Natural killer cell (primary cell): ENCODE measurements at regions not wholly inside any gene's neighbourhood (a gene's known extent, or its start where the extent isn't known, plus 50 kb on each side); places are given as distances from the start of the nearest gene placed in this dataset.

Source experiments
- ATAC-seq, 3 donors: fragments of 150-1000 bp in 2 of 3; fragments of 200-7000 bp in 1 of 3; cut with Tn5 transposase; 1 replicate in 1 of 3; 2 replicates in 2 of 3; pipeline ENCODE4 v1.10.0; 2021; ENCODE audit warnings: mild to moderate bottlenecking in 2 of 3, moderate library complexity in 2 of 3
- DNase-seq, 2 donors: peaks; one replicate each; pipeline versions ENCODE4 v3.0.0 to v3.0.0-alpha.2; 2013 to 2021; ENCODE audit warnings: mixed read lengths in 1 of 2
- H3K27ac ChIP-seq: one replicate; pipeline ENCODE4 v1.5.1; 2013; ENCODE audit warnings: mild to moderate bottlenecking, low read length
- H3K27me3 ChIP-seq: one replicate; pipeline ENCODE4 v1.6.1; 2013; ENCODE audit warnings: low read length; ENCODE audit not compliant: control insufficient read depth, insufficient read depth
- H3K36me3 ChIP-seq: one replicate; pipeline ENCODE4 v1.6.1; 2013; ENCODE audit warnings: low read length; ENCODE audit not compliant: control insufficient read depth, insufficient read depth
- H3K4me1 ChIP-seq: one replicate; pipeline ENCODE4 v1.6.1; 2013; ENCODE audit warnings: low read length; ENCODE audit not compliant: control insufficient read depth, insufficient read depth
- H3K4me3 ChIP-seq: one replicate; pipeline ENCODE4 v1.5.1; 2013; ENCODE audit warnings: low read length
- H3K9me3 ChIP-seq: one replicate; pipeline ENCODE4 v1.6.1; 2013; ENCODE audit warnings: low read length; ENCODE audit not compliant: control insufficient read depth, insufficient read depth
- H3K27ac Mint-ChIP-seq, 2 donors: one replicate each; pipeline ENCODE4 v1.8.0; 2022; ENCODE audit warnings: mild to moderate bottlenecking in 2 of 2, mixed read lengths in 2 of 2, moderate library complexity in 1 of 2
- H3K27me3 Mint-ChIP-seq, 2 donors: one replicate each; pipeline ENCODE4 v1.8.0; 2022; ENCODE audit warnings: low read depth in 2 of 2, mixed read lengths in 2 of 2
- H3K36me3 Mint-ChIP-seq: one replicate; pipeline ENCODE4 v1.8.0; 2022; ENCODE audit warnings: mixed read lengths
- H3K4me1 Mint-ChIP-seq, 2 donors: one replicate each; pipeline ENCODE4 v1.8.0; 2022; ENCODE audit warnings: mixed read lengths in 2 of 2
- H3K4me3 Mint-ChIP-seq: one replicate; pipeline ENCODE4 v1.8.0; 2022; ENCODE audit warnings: mild to moderate bottlenecking, moderate library complexity, mixed read lengths
- H3K9me3 Mint-ChIP-seq, 2 donors: one replicate each; pipeline ENCODE4 v1.8.0; 2022; ENCODE audit warnings: mixed read lengths in 2 of 2
- CTCF ChIP-seq: fragments of 200-600 bp; IDR thresholded peaks from one replicate; pipeline ENCODE4 v1.8.0; 2022; ENCODE audit warnings: antibody characterized with exemption
- WGBS: methylation state at CpG from one replicate; pipeline ENCODE4 v1.1.7; 2013; ENCODE audit warnings: missing lambda C conversion rate; ENCODE audit not compliant: insufficient coverage; 5-methylcytosine and 5-hydroxymethylcytosine counted together
- intact Hi-C: fragments of 100-400 bp; cut with micrococcal nuclease; formaldehyde crosslinking; loops from one replicate; pipeline ENCODE4 v1.14.2; 2022

DNA sequence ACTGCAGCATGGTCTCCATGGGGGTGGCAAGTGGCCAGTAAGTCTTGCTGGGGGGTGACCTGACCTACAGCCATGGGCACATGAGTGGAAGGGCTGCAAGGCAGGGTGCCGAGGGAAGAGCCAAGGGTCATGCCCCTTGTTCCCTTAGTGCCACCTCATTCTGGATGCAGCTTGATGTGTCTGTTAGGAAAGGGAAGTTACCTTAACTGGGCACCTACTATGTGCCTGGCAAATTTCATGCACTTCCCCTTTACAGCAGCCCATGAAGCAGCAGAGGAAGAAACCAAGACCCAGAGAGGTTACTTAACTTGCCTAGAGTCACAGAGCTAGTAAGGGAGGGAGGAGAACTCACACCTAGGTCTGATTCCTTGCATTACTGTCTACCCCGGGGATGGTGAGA, 174.0 kb downstream of the MRPL14 start:
- Histone ChIP-seq H3K9me3 (no peaks in the 10 kb centered on the region), H3K36me3 (no peaks in the 10 kb centered on the region), H3K27me3 (peaks cover 10% of the 10 kb centered on the region), H3K27ac (no peak overlapping the region), H3K4me3 (no peak overlapping the region), H3K4me1 (no peaks in the 10 kb centered on the region)
- WGBS = 94% methylated on average over 2 of the region's 2 CpGs
- intact Hi-C loops = no loop called here
- no peak for DNase-seq
- Mint-ChIP-seq H3K27me3 (peaks cover 10 to 16% of the 10 kb centered on the region in 2 donors), H3K4me3 (no peak overlapping the region), H3K4me1 (no peaks in the 10 kb centered on the region), H3K9me3 (peaks cover 0 to 2% of the 10 kb centered on the region in 2 donors), H3K36me3 (no peaks in the 10 kb centered on the region), H3K27ac (no peak overlapping the region)
- no peak for ATAC-seq
- no peak for TF ChIP-seq CTCF

- intact Hi-C loops = no loop called here
- ATAC-seq (no peak), DNase-seq (no peak)
- H3K9me3 Mint-ChIP-seq = peaks cover 0 to 2% of the 10 kb centered on the region in 2 donors
- no peaks in the 10 kb centered on the region for H3K36me3 Mint-ChIP-seq
- no peak overlapping the region for H3K4me3 Mint-ChIP-seq
- Histone ChIP-seq H3K36me3 (no peaks in the 10 kb centered on the region), H3K9me3 (no peaks in the 10 kb centered on the region), H3K27me3 (peaks cover 7% of the 10 kb centered on the region), H3K4me3 (no peak overlapping the region), H3K4me1 (no peaks in the 10 kb centered on the region), H3K27ac (no peak overlapping the region)
- WGBS = 91% methylated on average over 1 of the region's 1 CpG
- H3K27me3 Mint-ChIP-seq = peaks cover 5 to 12% of the 10 kb centered on the region in 2 donors
- TF ChIP-seq CTCF = no peak
- no peaks in the 10 kb centered on the region for H3K4me1 Mint-ChIP-seq
- H3K27ac Mint-ChIP-seq = no peak overlapping the region
Observed at GRCh38 chr6:43952746-43953145, 174.5 kb downstream of the MRPL14 start.

DNA sequence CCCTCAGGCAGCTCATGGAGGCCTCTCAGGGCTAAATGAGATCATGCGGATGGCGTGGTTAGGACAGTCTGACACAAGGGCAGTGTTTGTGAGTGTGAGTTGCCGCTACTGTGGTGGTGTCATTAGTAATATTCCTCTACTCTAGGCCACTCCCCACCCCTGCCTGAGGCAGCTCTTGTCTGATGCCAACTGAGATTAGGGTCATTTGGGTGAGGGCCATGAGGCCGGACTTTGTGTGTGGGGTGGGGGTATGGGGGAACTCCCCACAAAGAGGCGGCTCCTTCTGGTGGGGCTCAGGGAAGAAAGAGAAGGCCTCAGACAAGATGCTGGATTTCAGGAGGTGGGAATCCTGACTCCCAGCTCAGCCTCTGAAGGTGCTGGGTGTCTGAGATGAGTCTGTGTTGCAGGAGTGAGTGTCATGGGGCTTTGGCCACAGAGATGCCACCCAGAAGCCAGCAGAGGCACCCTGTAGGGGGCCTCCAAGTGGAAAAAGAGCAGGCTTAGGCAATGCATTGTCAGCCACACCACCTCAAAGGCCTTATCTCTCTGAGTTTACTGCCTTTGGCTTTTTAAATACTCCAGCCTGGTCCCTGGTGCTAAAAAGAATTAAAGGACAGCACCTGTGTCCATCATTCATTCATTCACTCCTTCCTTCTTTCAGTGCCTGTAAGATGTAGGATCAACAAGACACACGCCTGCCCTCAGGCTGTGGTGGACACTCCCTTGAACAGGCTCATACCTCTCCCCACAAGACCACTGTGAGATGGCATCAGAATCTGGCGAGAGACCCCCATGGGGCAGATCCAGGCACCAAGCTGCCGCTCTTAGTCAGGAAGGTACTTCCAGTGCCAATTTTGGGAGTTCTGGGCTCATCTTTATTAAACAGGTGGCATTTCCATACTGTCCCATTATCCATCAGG, 175.2 kb downstream of the MRPL14 start:
- intact Hi-C loops = no loop called here
- H3K9me3 Mint-ChIP-seq = peaks cover 0 to 2% of the 10 kb centered on the region in 2 donors
- WGBS = 95% methylated on average over 5 of the region's 8 CpGs

More for the DNA sequence above, 175.2 kb downstream of the MRPL14 start:
- Histone ChIP-seq H3K27ac (no peak overlapping the region), H3K36me3 (no peaks in the 10 kb centered on the region), H3K4me3 (no peak overlapping the region), H3K27me3 (peaks cover 7% of the 10 kb centered on the region), H3K9me3 (no peaks in the 10 kb centered on the region), H3K4me1 (no peaks in the 10 kb centered on the region)
- Mint-ChIP-seq H3K4me1 (no peaks in the 10 kb centered on the region), H3K27me3 (peaks cover 0 to 9% of the 10 kb centered on the region in 2 donors), H3K27ac (no peak overlapping the region), H3K36me3 (no peaks in the 10 kb centered on the region), H3K4me3 (no peak overlapping the region)
- DNase-seq (no peak), ATAC-seq (no peak)
- TF ChIP-seq CTCF = no peak
